SU-DHL-6 (cell line): ENCODE measurements at regions not wholly inside any gene's neighbourhood (a gene's known extent, or its start where the extent isn't known, plus 50 kb on each side); places are given as distances from the start of the nearest gene placed in this dataset.

ENCODE experiments used
- EZH2phosphoT487 ChIP-seq: fragments of 200-600 bp; sonication (generic), shearing (Covaris generic); conservative IDR thresholded peaks from 2 replicates; pipeline ENCODE4 v1.6.1; 2018; ENCODE audit warnings: mild to moderate bottlenecking, antibody characterized with exemption, low read length, moderate library complexity, mixed read lengths
- TF ChIP-seq, protein P1 (sequence below): fragments of 200-600 bp; sonication (generic); IDR thresholded peaks from one replicate; pipeline ENCODE4 v1.5.1; 2017; ENCODE audit warnings: antibody characterized with exemption, mild to moderate bottlenecking, low read length, moderate library complexity; ENCODE audit not compliant: insufficient read depth, poor library complexity, severe bottlenecking

DNA sequence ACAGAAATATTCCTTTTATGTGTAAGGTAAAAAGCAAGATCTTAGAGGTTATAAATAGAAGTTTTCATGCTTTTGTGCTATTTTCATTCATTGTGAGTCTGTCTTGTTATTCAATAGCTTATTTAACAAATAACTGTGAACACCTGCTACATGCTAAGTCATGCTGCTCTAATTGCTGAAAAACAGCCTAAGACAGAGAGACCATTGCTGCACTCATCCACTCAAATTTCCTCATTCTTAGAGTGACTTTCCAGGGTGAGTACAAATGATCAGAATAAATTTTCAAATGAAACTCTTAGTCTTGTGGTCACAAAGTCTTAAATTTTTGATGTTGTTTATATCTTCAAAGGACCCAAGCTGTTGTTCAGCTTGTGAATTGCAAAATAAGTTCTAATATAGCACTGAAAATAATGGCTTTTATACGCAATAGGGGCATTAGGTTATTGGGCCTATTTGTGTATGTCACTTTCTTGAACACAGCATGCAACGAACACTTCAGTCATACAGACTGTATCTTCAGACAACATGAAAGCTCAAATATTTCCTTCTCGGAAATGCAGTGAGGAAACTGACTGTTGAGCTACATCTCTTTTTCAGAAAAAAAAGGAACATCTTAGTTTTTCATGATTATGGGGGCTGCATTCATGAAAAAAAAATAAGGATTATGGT is 247.9 kb upstream of the PCDH15 start:
- TF ChIP-seq, protein P1, sequence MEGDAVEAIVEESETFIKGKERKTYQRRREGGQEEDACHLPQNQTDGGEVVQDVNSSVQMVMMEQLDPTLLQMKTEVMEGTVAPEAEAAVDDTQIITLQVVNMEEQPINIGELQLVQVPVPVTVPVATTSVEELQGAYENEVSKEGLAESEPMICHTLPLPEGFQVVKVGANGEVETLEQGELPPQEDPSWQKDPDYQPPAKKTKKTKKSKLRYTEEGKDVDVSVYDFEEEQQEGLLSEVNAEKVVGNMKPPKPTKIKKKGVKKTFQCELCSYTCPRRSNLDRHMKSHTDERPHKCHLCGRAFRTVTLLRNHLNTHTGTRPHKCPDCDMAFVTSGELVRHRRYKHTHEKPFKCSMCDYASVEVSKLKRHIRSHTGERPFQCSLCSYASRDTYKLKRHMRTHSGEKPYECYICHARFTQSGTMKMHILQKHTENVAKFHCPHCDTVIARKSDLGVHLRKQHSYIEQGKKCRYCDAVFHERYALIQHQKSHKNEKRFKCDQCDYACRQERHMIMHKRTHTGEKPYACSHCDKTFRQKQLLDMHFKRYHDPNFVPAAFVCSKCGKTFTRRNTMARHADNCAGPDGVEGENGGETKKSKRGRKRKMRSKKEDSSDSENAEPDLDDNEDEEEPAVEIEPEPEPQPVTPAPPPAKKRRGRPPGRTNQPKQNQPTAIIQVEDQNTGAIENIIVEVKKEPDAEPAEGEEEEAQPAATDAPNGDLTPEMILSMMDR, result no peak
- no peak for TF ChIP-seq EZH2phosphoT487
